ENCODE measurements at regions not wholly inside any gene's neighbourhood (a gene's known extent, or its start where the extent isn't known, plus 50 kb on each side); places are given as distances from the start of the nearest gene placed in this dataset.

DNA sequence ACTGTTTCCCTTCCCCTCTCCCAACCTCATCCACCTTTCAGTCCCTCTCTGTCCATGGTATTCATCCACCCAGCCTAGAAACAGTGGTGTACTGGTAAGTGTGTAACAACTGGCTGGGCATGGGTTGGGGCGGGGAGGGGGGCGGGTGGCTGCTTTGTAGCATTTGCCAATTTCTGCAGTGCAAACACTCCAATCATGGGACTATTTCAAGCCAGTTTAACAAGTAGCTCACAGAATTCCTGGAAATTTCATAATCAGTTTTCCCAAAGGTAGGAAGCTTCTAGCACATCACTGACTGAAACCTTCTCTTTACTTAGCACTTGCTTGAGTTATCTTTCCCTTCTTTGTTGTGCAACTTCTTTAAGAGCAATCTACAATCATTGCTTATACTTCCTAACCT, 100.8 kb upstream of the WASF3 start:
- ATAC-seq (peak; percentile 63), DNase-seq (ENCODE audit: low spot score) (no peak)
- intact Hi-C loops (cut with DNase I) = no loop called here

DNA sequence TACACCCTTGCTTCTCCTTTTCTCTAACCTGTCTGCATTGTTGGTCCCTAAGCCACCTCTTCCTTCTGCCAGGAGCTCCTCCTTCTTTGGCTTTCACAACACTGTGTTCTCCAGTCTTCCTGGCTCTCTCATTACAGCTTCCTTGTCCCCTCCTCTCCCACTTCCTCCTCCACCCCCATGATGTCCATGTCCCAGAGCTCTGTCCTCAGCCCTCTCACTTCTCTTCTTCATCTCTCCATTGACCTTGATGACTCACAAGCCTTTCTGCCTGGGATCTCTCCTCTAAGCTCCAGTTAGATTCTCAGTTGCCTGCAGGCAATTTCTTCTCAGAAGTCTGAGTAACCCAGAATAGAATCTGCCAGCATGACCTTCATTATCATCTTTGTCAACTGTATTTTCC, 100.3 kb upstream of the WASF3 start:
- ATAC-seq = no peak
- intact Hi-C loops (cut with DNase I) = no loop called here
- DNase-seq (ENCODE audit: low spot score) = no peak

DNA sequence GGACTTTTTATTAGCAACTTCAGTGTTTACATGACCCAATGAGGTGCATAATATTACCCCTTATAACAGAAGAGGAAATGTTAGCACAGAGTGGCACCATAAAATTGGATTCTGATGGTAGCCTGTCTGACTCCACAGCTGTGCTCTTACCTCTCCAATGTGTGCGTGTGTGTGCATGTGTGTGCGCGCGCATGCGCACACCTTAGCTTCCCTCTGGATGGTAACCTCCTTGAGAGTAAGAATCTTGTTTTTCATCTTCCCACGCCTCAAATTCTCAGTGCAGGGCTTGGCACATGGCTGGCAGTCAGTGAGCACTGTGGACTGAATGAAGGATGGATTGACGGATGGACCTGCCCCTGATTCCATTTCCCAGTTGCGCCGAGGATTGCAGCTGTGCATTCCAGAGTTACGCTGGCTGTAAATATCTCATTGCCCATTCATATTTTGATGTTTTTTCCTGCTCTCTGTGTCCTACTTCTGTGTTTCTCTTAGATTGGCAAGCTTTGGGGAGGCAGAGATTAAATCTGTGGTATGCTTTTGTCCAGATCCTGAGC, 99.2 kb upstream of the WASF3 start:
- no peak for ATAC-seq
- DNase-seq (ENCODE audit: low spot score) = no peak
- intact Hi-C loops (cut with DNase I) = no loop called here

DNA sequence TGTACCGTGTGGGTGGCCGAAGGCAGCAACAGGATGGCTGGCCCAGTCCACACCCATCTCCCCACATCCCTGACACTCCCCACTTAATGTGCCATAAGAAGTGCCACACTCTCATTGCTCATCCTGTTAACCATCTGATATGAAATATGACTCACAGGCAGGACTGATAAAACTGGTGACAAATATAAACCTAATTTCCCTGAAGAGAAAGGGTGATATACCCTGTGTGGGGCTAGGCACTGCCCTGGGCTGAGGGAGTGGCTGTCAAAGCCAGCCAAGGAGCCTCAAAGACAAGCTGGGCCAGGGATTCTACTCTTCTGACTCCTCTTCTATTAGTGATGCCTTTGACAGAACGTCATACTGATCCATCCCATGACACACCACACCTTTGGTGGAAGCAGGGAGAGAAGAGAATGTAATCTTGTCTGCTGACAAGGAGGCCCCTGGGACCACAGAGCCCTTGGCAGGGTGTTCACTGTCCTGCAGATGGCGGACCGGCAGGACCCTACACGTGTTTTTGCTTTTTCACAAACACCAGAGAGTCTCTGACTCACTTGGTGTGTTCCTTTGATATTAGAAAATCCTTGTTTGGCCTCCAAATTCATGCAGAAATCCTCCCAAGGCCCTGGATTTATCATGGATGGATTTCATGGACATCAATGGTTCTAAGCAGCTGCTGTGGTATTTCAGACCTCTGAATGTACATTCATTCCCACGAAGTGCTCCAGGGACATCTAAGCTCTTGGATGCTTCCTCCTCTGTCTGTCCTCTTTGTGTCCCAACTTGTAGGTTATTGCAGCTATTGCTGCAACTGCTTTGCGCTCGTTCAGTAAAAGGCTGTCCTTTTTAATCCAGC, 98.0 kb upstream of the WASF3 start:
- intact Hi-C loops (cut with DNase I) = no loop called here
- DNase-seq (ENCODE audit: low spot score) = no peak
- peak; percentile 50 for ATAC-seq

DNA sequence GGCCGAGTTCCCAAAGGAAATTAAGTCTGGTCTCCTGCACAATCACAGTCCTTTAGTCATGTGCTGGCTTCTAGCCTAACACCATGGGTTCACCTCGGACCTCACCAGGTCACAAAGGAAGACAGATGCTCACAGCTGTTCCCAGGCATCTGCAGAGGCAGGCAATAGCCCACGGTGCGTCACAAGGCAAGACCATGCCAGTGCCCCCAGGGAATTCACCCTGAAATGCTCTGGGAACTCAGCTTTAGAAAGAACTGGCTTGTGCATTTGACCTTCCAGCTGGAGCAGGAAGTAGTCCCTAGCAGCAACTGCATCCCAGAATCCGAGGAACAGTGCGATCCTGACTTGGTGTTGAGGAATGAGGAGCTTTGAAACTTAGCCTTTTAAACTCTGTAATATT, 96.8 kb upstream of the WASF3 start:
- no peak for DNase-seq (ENCODE audit: low spot score)
- intact Hi-C loops (cut with DNase I) = no loop called here
- ATAC-seq = peak; percentile 92

DNA sequence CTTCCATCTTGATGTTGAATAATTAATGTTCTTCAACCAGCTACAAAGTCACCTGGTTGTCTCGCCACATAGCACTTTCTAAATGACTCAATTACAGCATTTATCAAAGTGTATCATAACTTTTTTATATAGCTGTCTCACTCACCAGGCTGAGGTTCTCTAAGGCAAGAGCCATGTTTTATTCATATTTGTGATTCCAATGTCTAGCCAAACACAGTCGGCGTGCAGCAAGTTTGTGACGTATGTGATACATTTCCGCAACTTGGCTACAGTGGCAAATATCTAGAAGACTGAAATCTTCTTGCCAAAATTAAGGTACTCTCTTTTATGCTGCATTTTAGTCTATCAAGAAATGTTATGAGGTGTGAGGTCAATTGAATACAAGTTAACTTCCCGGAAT, 94.2 kb upstream of the WASF3 start:
- ATAC-seq = no peak
- intact Hi-C loops (cut with DNase I) = no loop called here
- no peak for DNase-seq (ENCODE audit: low spot score)

DNA sequence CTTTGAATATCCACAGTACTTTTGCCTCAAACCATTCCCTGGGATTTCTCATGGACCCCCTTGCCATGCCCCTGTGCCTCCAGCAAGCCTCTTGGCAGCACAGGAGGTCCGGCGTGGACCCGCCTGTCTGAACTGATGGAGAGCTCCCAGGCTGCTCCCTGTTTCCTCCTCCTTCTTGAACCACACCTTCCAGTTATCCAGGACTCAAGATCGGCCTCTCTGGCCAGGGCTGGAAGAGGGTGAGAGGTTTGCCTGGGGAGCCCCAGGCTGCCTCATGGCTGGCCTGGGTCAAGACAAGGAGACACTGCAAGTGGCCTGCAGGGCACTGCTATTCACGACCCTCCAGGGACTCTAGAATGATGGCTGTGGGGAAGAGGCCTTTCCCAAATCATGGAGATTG, 93.6 kb upstream of the WASF3 start:
- intact Hi-C loops (cut with DNase I) = no loop called here
- DNase-seq (ENCODE audit: low spot score) = no peak
- no peak for ATAC-seq

DNA sequence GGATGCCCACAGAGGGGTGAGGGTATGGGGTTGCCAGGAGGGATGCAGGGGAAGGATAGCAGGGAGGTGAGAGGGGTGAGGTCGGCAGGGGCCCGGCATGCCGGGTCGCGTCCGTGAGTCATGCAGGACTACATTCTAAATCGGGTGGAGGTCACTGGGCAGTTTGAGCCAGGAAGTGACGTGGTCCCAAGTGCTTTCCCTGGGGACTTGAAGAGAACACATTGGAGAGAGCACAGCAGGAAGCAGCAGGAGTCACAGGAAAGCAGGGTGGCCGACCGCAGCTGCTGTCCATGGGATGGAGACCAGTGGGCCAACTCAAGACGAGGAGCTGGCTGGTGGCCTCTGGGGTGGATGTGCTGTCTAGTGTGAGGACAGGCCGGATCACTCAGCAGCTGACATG, 92.0 kb upstream of the WASF3 start:
- DNase-seq (ENCODE audit: low spot score) (no peak), ATAC-seq (no peak)
- intact Hi-C loops (cut with DNase I) = no loop called here

DNA sequence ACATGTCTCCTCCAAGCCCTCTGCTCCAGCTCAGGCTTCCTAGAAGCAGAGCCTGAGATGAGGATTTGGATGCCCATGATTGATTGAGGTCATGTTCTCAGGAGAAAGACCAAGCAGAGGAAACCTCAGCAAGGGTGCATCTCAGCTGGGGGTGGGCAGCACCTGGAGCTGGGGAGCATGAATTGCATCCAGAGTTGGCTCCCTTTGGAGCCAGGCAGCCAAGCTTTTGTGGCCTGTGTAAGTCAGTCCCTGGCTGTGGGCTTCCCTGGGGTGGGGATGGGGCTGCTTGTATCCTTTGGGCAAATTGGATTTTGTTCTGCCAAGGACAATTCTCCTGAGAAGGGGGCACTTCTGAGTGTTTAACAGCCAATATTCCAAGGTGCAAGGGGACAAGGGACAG, 91.5 kb upstream of the WASF3 start:
- intact Hi-C loops (cut with DNase I) = no loop called here
- DNase-seq (ENCODE audit: low spot score) (no peak), ATAC-seq (no peak)

DNA sequence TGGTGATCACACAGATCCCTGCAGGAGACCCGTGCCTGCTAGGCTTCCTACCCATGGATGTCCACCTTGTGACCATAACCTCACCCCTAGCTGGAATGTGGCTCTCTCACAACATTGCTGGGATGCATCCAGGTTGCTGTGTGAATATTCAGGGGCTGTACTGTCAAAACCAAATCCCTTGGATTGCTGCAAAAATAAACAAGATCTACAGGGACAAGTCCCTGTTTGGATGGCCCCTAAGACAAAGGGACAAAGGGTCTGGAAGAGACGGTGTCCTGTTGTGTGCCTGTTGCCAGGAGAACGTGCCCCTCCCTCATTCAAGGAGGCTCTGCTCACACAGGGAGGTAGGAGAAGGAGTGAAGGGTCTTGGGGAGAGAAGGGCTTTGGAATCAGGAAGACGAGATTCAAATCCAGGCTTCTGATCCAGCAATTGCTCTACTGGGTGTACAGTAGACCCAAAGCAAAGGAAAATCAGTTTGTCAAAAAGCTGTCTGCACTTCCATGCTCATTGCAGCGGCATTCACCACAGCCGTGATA, 89.2 kb upstream of the WASF3 start:
- intact Hi-C loops (cut with DNase I) = no loop called here
- DNase-seq (ENCODE audit: low spot score) (no peak), ATAC-seq (no peak)

DNA sequence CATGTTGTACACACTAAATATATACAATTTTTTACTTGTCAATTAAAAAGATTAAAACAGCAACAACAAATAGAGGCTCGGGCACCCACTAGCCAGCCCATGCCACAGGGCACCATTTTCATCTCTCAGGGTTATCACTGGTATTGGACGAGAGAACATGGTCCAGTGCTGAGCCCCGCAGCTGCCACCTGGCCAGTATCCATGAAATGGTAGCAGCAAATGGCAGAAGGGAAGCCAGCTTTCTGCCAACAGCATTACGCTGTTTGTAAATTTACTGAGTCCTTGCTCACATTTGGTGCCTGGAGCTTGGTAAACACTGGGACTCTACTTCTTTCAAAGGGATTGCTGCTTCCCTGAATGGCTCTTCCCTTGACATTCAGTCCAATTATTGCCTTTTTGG, 87.9 kb upstream of the WASF3 start:
- no peak for DNase-seq (ENCODE audit: low spot score)
- no peak for ATAC-seq
- intact Hi-C loops (cut with DNase I) = loop anchor here (10.0 kb wide), 1 partner anchor 285 kb away; no protein-coding TSS in a partner anchor

DNA sequence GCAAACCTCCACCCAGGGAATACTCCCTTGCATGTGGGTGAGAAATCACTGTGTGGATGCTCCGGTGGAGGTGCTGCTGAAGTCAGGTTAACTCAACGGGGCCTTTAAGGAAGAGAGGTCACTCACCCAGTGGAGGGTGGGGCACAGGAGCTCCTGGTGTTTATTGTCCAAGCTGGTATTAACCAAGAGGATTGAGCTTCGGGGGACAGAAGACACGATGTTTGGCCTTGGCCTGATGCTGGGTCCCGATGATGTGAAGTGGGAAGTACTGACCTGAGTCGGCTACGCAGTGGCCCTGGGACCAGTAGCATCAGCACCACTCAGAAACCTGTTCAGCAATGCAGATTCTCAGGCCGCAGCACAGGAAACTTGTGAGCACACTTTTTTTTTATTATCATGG, 85.7 kb upstream of the WASF3 start:
- ATAC-seq (no peak), DNase-seq (ENCODE audit: low spot score) (no peak)
- intact Hi-C loops (cut with DNase I) = loop anchor here (10.0 kb wide), 1 partner anchor 287 kb away; no protein-coding TSS in a partner anchor

DNA sequence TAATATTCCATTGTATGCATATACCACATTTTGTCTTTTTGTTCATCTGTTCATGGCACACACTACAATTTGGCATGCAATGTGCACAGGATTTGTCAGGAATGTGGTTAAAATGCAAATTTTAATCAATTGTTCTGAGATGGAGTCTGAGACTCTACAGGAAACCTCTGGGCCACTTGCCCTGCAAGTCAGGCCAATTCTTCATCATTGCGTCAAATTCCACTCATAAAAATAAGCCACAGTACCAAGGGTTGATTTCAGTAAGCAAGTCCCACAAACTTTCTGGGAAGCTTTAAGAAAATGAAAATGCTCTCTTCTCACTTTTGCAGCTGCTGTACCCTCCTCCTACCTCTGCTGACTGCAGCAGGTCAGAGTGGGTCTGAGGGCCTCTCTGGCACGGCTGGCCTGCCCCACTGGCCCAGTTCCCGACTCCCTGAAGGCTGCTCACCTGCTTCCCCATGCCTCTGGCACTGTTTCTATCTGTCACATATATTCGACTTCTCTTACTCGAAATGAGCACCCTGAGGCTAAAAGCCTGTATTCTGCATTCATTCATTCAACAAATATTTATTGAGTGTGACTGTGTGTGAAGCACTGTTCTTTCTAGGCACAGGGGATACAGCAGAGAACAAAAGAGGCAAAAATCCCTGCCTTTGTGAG, 83.8 kb upstream of the WASF3 start:
- no peak for ATAC-seq
- no peak for DNase-seq (ENCODE audit: low spot score)
- intact Hi-C loops (cut with DNase I) = loop anchor here (10.0 kb wide), 1 partner anchor 289 kb away; no protein-coding TSS in a partner anchor

DNA sequence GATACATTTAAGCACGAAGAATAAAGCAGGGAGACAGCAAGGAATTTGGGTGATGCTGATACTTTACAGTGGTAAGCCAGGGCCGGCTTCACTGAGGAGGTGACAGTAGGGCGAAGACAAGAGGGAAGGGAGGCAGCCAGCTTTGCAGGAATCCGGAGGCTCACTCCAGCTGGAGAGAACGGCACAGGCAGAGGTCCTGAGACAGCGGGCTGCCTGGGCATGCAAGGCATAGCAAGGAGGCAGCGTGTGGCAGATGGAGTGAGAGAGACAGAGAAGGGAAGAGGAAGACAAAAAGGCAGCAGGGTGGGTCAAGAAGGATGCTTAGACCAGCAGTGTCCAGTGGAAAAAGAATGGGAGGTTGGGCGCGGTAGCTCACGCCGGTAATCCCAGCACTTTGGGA, 83.2 kb upstream of the WASF3 start:
- no peak for ATAC-seq
- DNase-seq (ENCODE audit: low spot score) = no peak
- intact Hi-C loops (cut with DNase I) = loop anchor here (10.0 kb wide), 1 partner anchor 289 kb away; no protein-coding TSS in a partner anchor

DNA sequence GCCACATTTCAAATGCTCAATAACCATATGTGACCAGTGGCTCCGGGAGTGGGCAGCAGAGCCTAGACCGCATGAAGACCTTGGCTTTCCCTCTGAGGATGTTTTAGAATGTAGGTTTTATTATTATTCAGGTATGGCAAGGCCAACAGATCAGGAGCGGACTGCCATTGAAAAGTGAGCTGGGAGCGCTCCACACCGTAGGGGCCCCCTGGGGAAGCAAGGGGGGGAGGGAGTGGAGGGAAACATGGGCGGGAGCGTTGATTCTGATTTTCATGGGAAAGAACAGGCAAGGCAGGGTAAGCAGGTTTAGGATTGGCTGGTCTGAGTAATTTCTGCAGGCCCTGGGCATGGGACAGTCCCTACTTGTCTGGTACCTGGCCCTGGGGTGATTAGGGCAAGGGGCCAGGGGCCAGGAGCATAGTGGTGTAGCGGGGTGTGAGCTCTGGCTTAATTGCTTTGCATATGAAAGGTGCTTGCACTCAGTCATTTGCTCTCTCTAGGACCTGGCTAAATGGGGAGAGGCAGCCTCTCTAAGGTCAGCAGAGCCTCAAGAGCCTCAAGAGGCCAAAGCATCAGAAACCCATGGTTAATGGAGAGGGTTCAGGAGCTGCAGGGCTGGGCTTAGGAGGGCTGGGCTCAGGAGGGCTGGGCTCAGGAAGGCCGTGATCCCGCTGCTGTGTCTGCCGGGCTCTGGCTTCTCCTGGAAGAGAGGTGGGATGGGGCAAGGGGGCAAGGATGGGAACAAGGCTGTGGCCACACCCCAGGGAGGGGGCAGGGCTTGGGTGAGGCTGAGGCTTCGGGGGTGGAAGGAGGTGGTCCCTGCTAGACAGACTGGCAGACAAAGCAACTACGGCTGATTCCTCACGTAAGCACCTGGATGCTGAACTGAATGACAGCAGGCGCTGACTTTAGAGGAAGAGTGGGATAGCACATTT, 82.0 kb upstream of the WASF3 start:
- DNase-seq (ENCODE audit: low spot score) (no peak), ATAC-seq (peak; percentile 23)

DNA sequence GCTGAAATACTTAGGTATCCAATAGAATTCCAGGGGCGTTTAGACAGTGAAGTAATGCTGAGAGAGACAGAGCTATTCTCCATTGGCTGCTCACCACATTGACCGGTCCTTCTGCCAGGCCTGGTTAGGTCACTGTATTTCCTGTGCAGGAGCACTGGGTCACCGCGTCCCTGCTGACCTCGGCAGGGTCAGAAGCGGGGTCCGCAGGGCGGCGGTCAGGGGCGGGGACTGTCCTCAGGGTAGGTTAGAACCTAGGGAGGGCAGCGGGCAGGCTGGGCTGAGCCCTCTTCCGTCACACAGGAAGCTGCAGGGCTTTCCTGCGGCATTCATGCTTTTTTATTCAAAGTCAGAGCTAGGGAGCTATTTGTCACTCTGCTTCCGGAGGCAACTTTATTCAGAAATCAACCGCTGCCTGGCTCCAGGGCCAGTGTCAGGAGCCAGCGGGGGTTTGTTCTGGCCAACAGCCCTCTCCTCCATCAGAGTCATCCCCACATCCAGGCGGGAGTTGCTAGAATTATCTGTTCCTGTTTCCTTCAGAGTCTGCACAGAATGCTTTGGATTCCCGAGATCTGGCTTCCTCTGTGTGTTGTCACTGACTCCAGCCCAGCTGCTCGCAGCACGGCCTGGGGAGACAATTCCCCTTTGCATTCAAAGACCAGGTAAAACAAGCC, 81.2 kb upstream of the WASF3 start:
- no peak for DNase-seq (ENCODE audit: low spot score)
- intact Hi-C loops (cut with DNase I) = loop anchor here (10.0 kb wide), 1 partner anchor 291 kb away; no protein-coding TSS in a partner anchor
- peak; percentile 75 for ATAC-seq

More for the DNA sequence above, 82.0 kb upstream of the WASF3 start:
- intact Hi-C loops (cut with DNase I) = loop anchor here (10.0 kb wide), 1 partner anchor 291 kb away; no protein-coding TSS in a partner anchor

DNA sequence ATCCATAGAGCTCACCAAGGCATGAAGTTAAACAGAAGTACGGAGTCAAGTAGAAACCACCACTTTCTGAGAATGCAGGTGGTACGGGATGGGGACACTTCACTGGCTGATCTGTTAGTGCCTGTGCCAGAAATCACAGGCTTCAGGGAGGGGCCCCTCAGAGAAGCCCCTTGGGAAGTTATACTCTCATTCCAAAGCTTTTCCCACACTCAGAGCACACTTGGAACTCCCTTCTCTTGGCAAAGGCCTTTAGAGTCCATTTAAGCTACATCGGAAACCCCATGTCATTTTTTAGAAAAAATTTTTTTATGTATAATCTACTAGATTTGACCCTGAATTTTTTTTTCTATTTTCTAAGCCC, 80.7 kb upstream of the WASF3 start:
- DNase-seq (ENCODE audit: low spot score) (no peak), ATAC-seq (peak; percentile 14)
- intact Hi-C loops (cut with DNase I) = loop anchor here (10.0 kb wide), 1 partner anchor 292 kb away; no protein-coding TSS in a partner anchor

DNA sequence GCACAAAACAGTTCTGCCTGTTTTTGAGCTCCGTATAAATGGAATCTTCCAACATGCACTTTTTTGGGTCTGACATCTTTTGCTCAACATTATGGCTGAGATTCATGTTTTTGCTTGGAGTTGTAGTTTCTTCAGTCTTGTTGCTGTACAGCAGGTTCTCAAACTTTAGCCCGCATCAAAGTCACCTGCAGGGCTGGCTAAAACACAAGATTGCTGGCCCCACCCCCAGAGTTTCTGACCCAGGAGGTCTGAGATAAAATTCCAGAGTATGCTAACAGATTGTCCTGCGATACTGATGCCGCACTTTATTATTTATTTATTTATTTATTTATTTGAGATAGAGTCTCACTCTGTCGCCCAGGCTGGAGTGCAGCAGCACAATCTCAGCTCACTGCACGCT, 79.8 kb upstream of the WASF3 start:
- ATAC-seq (no peak), DNase-seq (ENCODE audit: low spot score) (no peak)
- intact Hi-C loops (cut with DNase I) = loop anchor here (10.0 kb wide), 1 partner anchor 293 kb away; no protein-coding TSS in a partner anchor
